Keratinocyte (primary cell): ENCODE measurements at regions not wholly inside any gene's neighbourhood (a gene's known extent, or its start where the extent isn't known, plus 50 kb on each side); places are given as distances from the start of the nearest gene placed in this dataset.

Experiments used
- DNase-seq: peaks from one replicate; pipeline ENCODE4 v3.0.0-alpha.2; 2011; ENCODE audit warnings: low read depth, missing footprints, low spot score
- FAIRE-seq: peaks from 2 replicates; lab custom pipeline; 2011; peaks lifted over from hg19 to GRCh38; lab: Jason Lieb, UNC
- H2AFZ ChIP-seq: 2 replicates; pipeline ENCODE4 v1.6.0; 2012; ENCODE audit warnings: low read length, control low read depth, inconsistent platforms; ENCODE audit not compliant: control insufficient read depth
- H3K27ac ChIP-seq: 2 replicates; pipeline ENCODE4 v1.5.1; 2011; ENCODE audit warnings: low read length; ENCODE audit not compliant: control insufficient read depth, insufficient read depth
- H3K27me3 ChIP-seq: 3 replicates; pipeline ENCODE4 v1.6.0; 2011; ENCODE audit warnings: low read length; ENCODE audit not compliant: control insufficient read depth, insufficient read depth; ENCODE audit errors: extremely low read depth
- H3K36me3 ChIP-seq, 2 experiments: 2 replicates in 1 of 2; 3 replicates in 1 of 2; pipeline ENCODE4 v1.5.1; 2011; ENCODE audit warnings: low read length in 2 of 2, mild to moderate bottlenecking in 1 of 2; ENCODE audit not compliant: control insufficient read depth in 2 of 2, insufficient read depth in 2 of 2; ENCODE audit errors: extremely low read depth in 1 of 2
- H3K4me1 ChIP-seq: 3 replicates; pipeline ENCODE4 v1.5.1; 2011; ENCODE audit warnings: low read length; ENCODE audit not compliant: control insufficient read depth, insufficient read depth; ENCODE audit errors: extremely low read depth
- H3K4me2 ChIP-seq: 3 replicates; pipeline ENCODE4 v1.6.0; 2011; ENCODE audit warnings: low read depth, low read length; ENCODE audit not compliant: control insufficient read depth, insufficient read depth; ENCODE audit errors: extremely low read depth
- H3K4me3 ChIP-seq, 3 experiments: fragments of 200-600 bp in 1 of 3; sonication (generic) in 1 of 3; 2 replicates in 2 of 3; 3 replicates in 1 of 3; pipeline ENCODE4 v1.5.1; 2011 to 2016; ENCODE audit warnings: low read length in 3 of 3, mild to moderate bottlenecking in 3 of 3, control low read depth in 2 of 3, inconsistent platforms in 1 of 3, low read depth in 1 of 3, mixed read lengths in 1 of 3, mixed run types in 1 of 3, moderate library complexity in 1 of 3; ENCODE audit not compliant: control insufficient read depth in 2 of 3, insufficient read depth in 2 of 3; ENCODE audit errors: extremely low read depth in 1 of 3
- H3K79me2 ChIP-seq: 2 replicates; pipeline ENCODE4 v1.6.0; 2012; ENCODE audit warnings: low read length; ENCODE audit not compliant: control insufficient read depth, insufficient read depth
- H3K9ac ChIP-seq: 3 replicates; pipeline ENCODE4 v1.6.0; 2011; ENCODE audit warnings: low read length; ENCODE audit not compliant: control insufficient read depth, insufficient read depth; ENCODE audit errors: extremely low read depth
- H3K9me1 ChIP-seq: 3 replicates; pipeline ENCODE4 v1.6.0; 2011; ENCODE audit warnings: low read length; ENCODE audit not compliant: control insufficient read depth, insufficient read depth; ENCODE audit errors: extremely low read depth
- H3K9me3 ChIP-seq: 2 replicates; pipeline ENCODE4 v1.5.1; 2012; ENCODE audit warnings: low read depth, low read length; ENCODE audit not compliant: control insufficient read depth
- H4K20me1 ChIP-seq: 3 replicates; pipeline ENCODE4 v1.6.0; 2011; ENCODE audit warnings: low read length; ENCODE audit not compliant: control insufficient read depth, insufficient read depth; ENCODE audit errors: extremely low read depth
- CTCF ChIP-seq, 3 experiments: IDR thresholded peaks in 1 of 3; conservative IDR thresholded peaks in 1 of 3; optimal IDR thresholded peaks in 1 of 3; 2 replicates in 2 of 3; 3 replicates in 1 of 3; pipeline versions ENCODE3 to v1.5.1; 2011; ENCODE audit warnings: low read length in 3 of 3, mild to moderate bottlenecking in 3 of 3, moderate library complexity in 2 of 3, control low read depth in 1 of 3, inconsistent platforms in 1 of 3; ENCODE audit not compliant: insufficient read depth in 2 of 3; ENCODE audit errors: extremely low read depth in 1 of 3
- EZH2 ChIP-seq: IDR thresholded peaks from one replicate; pipeline ENCODE4 v1.6.1; 2012; ENCODE audit warnings: inconsistent platforms, mild to moderate bottlenecking, low read length, moderate library complexity
- dilution Hi-C: fragments of 300-500 bp; cut with MboI; formaldehyde crosslinking; loops from one replicate; pipeline ENCODE4 v1.7.0; 2020; ENCODE audit warnings: low sequenced_read_pairs; ENCODE audit not compliant: extremely low pct_ligation_motif_present

- Histone ChIP-seq H3K4me2 (no peak overlapping the region), H3K4me3 (no peak overlapping the region), H3K36me3 (no peaks in the 10 kb centered on the region), H3K9me3 (no peaks in the 10 kb centered on the region), H3K9me1 (no peaks in the 10 kb centered on the region), H3K79me2 (no peaks in the 10 kb centered on the region), H3K9ac (no peak overlapping the region), H3K27ac (no peak overlapping the region), H2AFZ (no peak overlapping the region), H4K20me1 (no peaks in the 10 kb centered on the region), H3K4me1 (no peaks in the 10 kb centered on the region), H3K27me3 (peaks cover 4% of the 10 kb centered on the region)
- FAIRE-seq = no peak
- TF ChIP-seq CTCF (optimal IDR thresholded peaks at IDR 0.05 in 1 of 3, IDR thresholded peaks at IDR 0.05 in 1 of 3, conservative IDR thresholded peaks at IDR 0.05 in 1 of 3; ENCODE audit: extremely low read depth in 1 of 3, insufficient read depth in 2 of 3, low read length in 3 of 3) (no peak), EZH2 (no peak)
- no peak for DNase-seq
- dilution Hi-C loops = no loop called here
These were observed 300.9 kb downstream of the C16orf95 start for GRCh38 chr16:87016046-87017035.

GRCh38 chr16:87017371-87018012 is 299.7 kb downstream of the C16orf95 start:
- no peak for DNase-seq
- H2AFZ ChIP-seq = no peak overlapping the region
- H3K79me2 ChIP-seq = no peaks in the 10 kb centered on the region
- no peaks in the 10 kb centered on the region for H3K9me3 ChIP-seq
- H3K36me3 ChIP-seq = no peaks in the 10 kb centered on the region
- H3K27me3 ChIP-seq = peaks cover 4% of the 10 kb centered on the region
- peak overlapping the region; percentile 8 for H3K4me2 ChIP-seq
- FAIRE-seq = peak; percentile 43
- no peaks in the 10 kb centered on the region for H4K20me1 ChIP-seq
- H3K27ac ChIP-seq = no peak overlapping the region
- TF ChIP-seq EZH2 (no peak), CTCF (optimal IDR thresholded peaks at IDR 0.05 in 1 of 3, IDR thresholded peaks at IDR 0.05 in 1 of 3, conservative IDR thresholded peaks at IDR 0.05 in 1 of 3; ENCODE audit: extremely low read depth in 1 of 3, insufficient read depth in 2 of 3, low read length in 3 of 3) (peak in 2 of 3 experiments; percentile 18 to 40)
- no peak overlapping the region for H3K9ac ChIP-seq
- H3K9me1 ChIP-seq = no peaks in the 10 kb centered on the region
- no peak overlapping the region for H3K4me3 ChIP-seq
- H3K4me1 ChIP-seq = no peaks in the 10 kb centered on the region
- dilution Hi-C loops = no loop called here
